ENCODE measurements at regions not wholly inside any gene's neighbourhood (a gene's known extent, or its start where the extent isn't known, plus 50 kb on each side); places are given as distances from the start of the nearest gene placed in this dataset.
A peak's percentile ranks its signal among the peaks of the same experiment; 100 is the strongest.

- TF ChIP-seq TAF1 (IDR thresholded peaks at IDR 0.05; ENCODE audit: borderline replicate concordance, low read depth, low read length), result no peak
- TF ChIP-seq POLR2AphosphoS5 (IDR thresholded peaks at IDR 0.05; ENCODE audit: low read depth, low read length), result no peak
- TF ChIP-seq POLR2A (IDR thresholded peaks at IDR 0.05; ENCODE audit: low read depth, low read length), result no peak
- no peak for DNase-seq (ENCODE audit: insufficient read length)
- FAIRE-seq, result no peak
These were observed 198.9 kb downstream of the LRATD1 start for GRCh38 chr2:14831458-14831857.

GRCh38 chr2:14843507-14844204 is 211.1 kb downstream of the LRATD1 start:
- TF ChIP-seq POLR2AphosphoS5 (IDR thresholded peaks at IDR 0.05; ENCODE audit: low read depth, low read length), result no peak
- TF ChIP-seq POLR2A (IDR thresholded peaks at IDR 0.05; ENCODE audit: low read depth, low read length), result no peak
- no peak for TF ChIP-seq TAF1 (IDR thresholded peaks at IDR 0.05; ENCODE audit: borderline replicate concordance, low read depth, low read length)
- no peak for FAIRE-seq
- no peak for DNase-seq (ENCODE audit: insufficient read length)

- FAIRE-seq (no peak), DNase-seq (ENCODE audit: insufficient read length) (no peak)
- TF ChIP-seq TAF1 (IDR thresholded peaks at IDR 0.05; ENCODE audit: borderline replicate concordance, low read depth, low read length) (no peak), POLR2AphosphoS5 (IDR thresholded peaks at IDR 0.05; ENCODE audit: low read depth, low read length) (no peak), POLR2A (IDR thresholded peaks at IDR 0.05; ENCODE audit: low read depth, low read length) (no peak)
These were observed 223.2 kb downstream of the LRATD1 start for GRCh38 chr2:14855751-14856150.

- FAIRE-seq, result peak; percentile 70
- TF ChIP-seq TAF1 (IDR thresholded peaks at IDR 0.05; ENCODE audit: borderline replicate concordance, low read depth, low read length), result no peak
- TF ChIP-seq POLR2AphosphoS5 (IDR thresholded peaks at IDR 0.05; ENCODE audit: low read depth, low read length), result no peak
- TF ChIP-seq POLR2A (IDR thresholded peaks at IDR 0.05; ENCODE audit: low read depth, low read length), result no peak
- no peak for DNase-seq (ENCODE audit: insufficient read length)
These were observed 228.7 kb downstream of the LRATD1 start for GRCh38 chr2:14861181-14861580.

- no peak for TF ChIP-seq TAF1 (IDR thresholded peaks at IDR 0.05; ENCODE audit: borderline replicate concordance, low read depth, low read length)
- no peak for TF ChIP-seq POLR2A (IDR thresholded peaks at IDR 0.05; ENCODE audit: low read depth, low read length)
- TF ChIP-seq POLR2AphosphoS5 (IDR thresholded peaks at IDR 0.05; ENCODE audit: low read depth, low read length), result no peak
- no peak for DNase-seq (ENCODE audit: insufficient read length)
- FAIRE-seq, result no peak
These were observed 234.3 kb downstream of the LRATD1 start for GRCh38 chr2:14866736-14867352.

GRCh38 chr2:14867853-14868252 is 235.3 kb downstream of the LRATD1 start:
- no peak for FAIRE-seq
- TF ChIP-seq TAF1 (IDR thresholded peaks at IDR 0.05; ENCODE audit: borderline replicate concordance, low read depth, low read length) (no peak), POLR2AphosphoS5 (IDR thresholded peaks at IDR 0.05; ENCODE audit: low read depth, low read length) (no peak), POLR2A (IDR thresholded peaks at IDR 0.05; ENCODE audit: low read depth, low read length) (no peak)
- DNase-seq (ENCODE audit: insufficient read length), result no peak

- TF ChIP-seq POLR2AphosphoS5 (IDR thresholded peaks at IDR 0.05; ENCODE audit: low read depth, low read length) (no peak), TAF1 (IDR thresholded peaks at IDR 0.05; ENCODE audit: borderline replicate concordance, low read depth, low read length) (no peak), POLR2A (IDR thresholded peaks at IDR 0.05; ENCODE audit: low read depth, low read length) (no peak)
- FAIRE-seq (no peak), DNase-seq (ENCODE audit: insufficient read length) (no peak)
These were observed 240.3 kb downstream of the LRATD1 start for GRCh38 chr2:14872779-14873325.

GRCh38 chr2:14881651-14882327 is 249.3 kb downstream of the LRATD1 start:
- FAIRE-seq, result no peak
- no peak for DNase-seq (ENCODE audit: insufficient read length)
- TF ChIP-seq POLR2AphosphoS5 (IDR thresholded peaks at IDR 0.05; ENCODE audit: low read depth, low read length) (no peak), TAF1 (IDR thresholded peaks at IDR 0.05; ENCODE audit: borderline replicate concordance, low read depth, low read length) (no peak), POLR2A (IDR thresholded peaks at IDR 0.05; ENCODE audit: low read depth, low read length) (no peak)

- FAIRE-seq, result no peak
- TF ChIP-seq POLR2A (IDR thresholded peaks at IDR 0.05; ENCODE audit: low read depth, low read length), result no peak
- no peak for TF ChIP-seq TAF1 (IDR thresholded peaks at IDR 0.05; ENCODE audit: borderline replicate concordance, low read depth, low read length)
- TF ChIP-seq POLR2AphosphoS5 (IDR thresholded peaks at IDR 0.05; ENCODE audit: low read depth, low read length), result no peak
- no peak for DNase-seq (ENCODE audit: insufficient read length)
These were observed 252.1 kb downstream of the LRATD1 start for GRCh38 chr2:14884651-14885050.

GRCh38 chr2:14891546-14891945 is 259.0 kb downstream of the LRATD1 start:
- no peak for TF ChIP-seq POLR2AphosphoS5 (IDR thresholded peaks at IDR 0.05; ENCODE audit: low read depth, low read length)
- no peak for TF ChIP-seq TAF1 (IDR thresholded peaks at IDR 0.05; ENCODE audit: borderline replicate concordance, low read depth, low read length)
- no peak for TF ChIP-seq POLR2A (IDR thresholded peaks at IDR 0.05; ENCODE audit: low read depth, low read length)
- DNase-seq (ENCODE audit: insufficient read length) (no peak), FAIRE-seq (no peak)

GRCh38 chr2:14896330-14897030 is 264.0 kb downstream of the LRATD1 start:
- FAIRE-seq (no peak), DNase-seq (ENCODE audit: insufficient read length) (no peak)
- no peak for TF ChIP-seq TAF1 (IDR thresholded peaks at IDR 0.05; ENCODE audit: borderline replicate concordance, low read depth, low read length)
- no peak for TF ChIP-seq POLR2AphosphoS5 (IDR thresholded peaks at IDR 0.05; ENCODE audit: low read depth, low read length)
- no peak for TF ChIP-seq POLR2A (IDR thresholded peaks at IDR 0.05; ENCODE audit: low read depth, low read length)

All from GM12892 (cell line).